GM19455 (cell line): ENCODE measurements at regions not wholly inside any gene's neighbourhood (a gene's known extent, or its start where the extent isn't known, plus 50 kb on each side); places are given as distances from the start of the nearest gene placed in this dataset.
"Not testable (repeated sequence)": the region's sequence is repeated elsewhere in the genome, so short reads cannot be mapped to it uniquely, and the experiment has no call there.

Source experiments
- ATAC-seq: cut with Tn5 transposase; IDR thresholded peaks from one replicate; pipeline ENCODE4 v1.9.1; 2021; ENCODE audit not compliant: unreplicated experiment

GRCh38 chr6:26956078-26956600, 291.4 kb upstream of the PRSS16 start:
- ATAC-seq, result not testable (repeated sequence)

DNA sequence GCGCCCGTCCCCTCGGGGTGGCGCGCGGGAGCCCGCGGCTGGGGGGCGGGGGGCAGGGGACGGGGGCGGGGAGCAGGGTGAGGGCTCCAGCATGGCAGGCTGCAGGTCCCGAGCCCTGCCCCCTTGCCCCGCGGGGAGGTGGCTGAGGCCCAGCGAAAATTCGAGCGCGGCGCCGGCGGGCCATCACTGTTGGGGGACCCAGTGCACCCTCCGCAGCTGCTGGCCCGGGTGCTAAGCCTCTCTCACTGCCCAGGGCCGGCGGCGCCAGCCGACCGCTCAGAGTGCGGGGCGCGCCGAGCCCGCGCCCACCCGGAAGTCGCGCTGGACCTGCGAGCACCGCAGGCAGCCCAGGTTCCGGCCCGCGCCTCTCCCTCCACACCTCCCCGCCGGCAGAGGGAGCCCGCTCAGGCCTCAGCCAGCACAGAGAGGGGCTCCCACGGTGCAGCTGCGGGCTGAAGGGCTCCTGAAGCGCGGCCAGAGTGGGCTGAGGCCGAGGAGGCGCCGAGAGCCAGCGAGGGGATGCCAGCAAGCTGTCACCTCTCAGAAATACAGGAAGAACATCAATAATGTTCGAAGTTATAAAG, 290.8 kb upstream of the PRSS16 start:
- ATAC-seq, result not testable (repeated sequence)

DNA sequence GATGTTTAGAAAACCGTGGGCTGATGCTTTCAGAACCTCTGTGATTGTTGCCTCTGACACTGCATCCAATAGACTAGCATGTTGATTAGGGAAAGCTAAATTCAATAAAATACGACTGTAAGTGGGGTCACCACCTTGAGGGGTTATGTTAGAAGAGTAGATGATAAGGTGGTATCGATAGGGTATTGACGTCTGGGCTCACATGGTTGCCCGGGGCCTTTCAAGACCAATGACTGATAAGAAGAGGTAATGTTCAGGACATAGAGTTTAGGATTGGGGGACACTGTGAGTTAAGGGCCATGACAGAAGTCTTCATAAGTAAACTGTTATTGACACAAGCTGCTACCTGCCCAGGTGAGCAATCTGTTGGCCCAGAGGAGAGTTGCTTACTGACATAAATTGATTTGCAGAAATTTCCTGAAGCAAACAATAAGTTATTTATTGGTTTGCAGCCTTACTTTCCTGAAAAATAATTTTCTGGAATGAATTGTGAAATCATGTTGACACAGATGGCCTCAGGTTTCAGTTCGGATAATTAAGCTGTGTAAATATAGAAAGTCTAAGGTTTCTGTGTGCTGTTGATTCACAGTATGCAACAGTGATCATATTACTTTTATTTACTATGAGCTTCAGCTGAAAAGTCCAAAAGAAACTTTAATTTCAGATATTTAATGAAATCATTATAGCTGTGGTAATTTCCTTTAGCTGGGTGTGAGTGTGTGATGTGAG, 289.9 kb upstream of the PRSS16 start:
- not testable (repeated sequence) for ATAC-seq

DNA sequence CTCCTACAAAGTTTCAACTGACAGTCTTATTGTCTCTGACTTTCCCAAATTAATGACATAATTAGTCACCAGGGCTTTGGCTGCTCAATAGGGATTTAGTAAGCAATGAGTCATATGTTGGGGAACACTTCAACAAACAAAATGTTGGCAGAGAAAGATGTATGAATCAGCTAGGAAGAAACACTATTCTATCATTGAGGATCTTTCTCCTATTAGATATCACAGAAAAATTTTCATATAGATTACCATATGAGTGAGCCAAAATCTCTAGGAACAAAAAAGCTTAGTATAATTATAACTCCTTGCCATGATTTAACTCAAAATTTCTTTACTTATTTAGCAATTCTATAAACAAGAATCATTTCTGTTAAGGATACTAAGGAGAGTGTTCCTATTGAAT, 286.3 kb upstream of the PRSS16 start:
- not testable (repeated sequence) for ATAC-seq

DNA sequence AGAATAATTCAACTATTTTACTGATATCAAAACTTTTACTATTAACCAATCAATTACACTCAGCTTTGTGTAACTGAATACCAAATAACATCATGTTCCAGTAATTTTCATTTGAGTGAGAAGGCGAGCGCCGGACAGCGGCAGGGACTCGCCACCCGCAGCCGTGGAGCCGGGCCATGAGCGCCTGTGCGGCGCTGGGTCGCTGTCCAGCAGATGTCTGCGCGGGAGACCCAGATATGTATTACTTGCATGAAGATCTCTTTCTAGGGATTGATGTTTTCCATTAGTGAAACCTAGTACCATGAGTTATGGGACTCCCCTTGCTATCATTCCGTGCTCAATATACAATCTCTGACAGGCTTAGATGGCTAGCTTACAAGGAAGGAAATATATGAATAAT, 245.1 kb upstream of the PRSS16 start:
- no peak for ATAC-seq

DNA sequence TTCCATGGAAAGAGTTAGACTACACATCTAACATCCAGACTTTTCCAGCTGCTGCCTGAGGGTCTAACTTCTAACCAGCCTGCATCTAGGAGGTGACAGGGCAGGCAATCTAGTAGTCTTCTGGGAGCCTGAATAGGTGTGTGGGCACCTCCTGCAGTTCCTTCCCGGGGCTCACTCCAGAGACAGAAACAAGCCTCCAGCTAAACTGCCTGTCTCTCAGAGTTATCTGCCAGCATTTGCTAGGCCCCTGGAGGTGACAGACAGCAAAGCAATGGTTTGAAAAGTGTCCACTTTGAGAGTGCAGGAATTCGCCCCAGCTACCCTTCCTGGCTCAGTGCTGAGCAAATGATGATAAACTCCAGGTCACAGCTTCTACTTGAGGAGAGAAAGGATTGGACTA, 240.5 kb upstream of the PRSS16 start:
- no peak for ATAC-seq

DNA sequence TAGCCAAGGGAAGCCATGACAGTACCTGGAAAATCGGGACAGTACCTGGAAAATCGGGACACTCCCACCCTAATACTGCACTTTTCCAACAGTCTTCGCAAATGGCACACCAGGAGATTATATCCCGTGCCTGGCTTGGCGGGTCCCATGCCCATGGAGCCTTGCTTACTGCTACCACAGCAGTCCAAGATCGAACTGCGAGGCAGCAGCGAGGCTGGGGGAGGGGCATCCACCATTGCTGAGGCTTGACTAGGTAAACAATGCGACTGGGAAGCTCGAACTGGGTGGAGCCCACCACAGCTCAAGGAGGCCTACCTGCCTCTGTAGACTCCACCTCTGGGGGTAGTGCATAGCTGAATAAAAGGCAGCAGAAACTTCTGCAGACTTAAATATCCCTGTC, 238.9 kb upstream of the PRSS16 start:
- ATAC-seq, result not testable (repeated sequence)

DNA sequence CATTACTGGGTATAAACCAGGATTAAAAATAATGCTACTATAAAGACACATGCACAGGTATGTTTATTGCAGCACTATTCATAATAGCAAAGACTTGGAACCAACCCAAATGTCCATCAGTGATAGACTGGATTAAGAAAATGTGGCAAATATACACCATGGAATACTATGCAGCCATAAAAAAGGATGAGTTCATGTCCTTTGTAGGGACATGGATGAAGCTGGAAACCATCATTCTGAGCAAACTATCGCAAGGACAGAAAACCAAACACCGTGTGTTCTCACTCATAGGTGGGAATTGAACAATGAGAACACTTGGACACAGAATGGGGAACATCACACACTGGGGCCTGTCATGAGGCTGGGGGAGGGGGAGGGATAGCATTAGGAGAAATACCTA, 233.4 kb upstream of the PRSS16 start:
- ATAC-seq, result not testable (repeated sequence)

GRCh38 chr6:27016689-27017088, 230.8 kb upstream of the PRSS16 start:
- no peak for ATAC-seq

DNA sequence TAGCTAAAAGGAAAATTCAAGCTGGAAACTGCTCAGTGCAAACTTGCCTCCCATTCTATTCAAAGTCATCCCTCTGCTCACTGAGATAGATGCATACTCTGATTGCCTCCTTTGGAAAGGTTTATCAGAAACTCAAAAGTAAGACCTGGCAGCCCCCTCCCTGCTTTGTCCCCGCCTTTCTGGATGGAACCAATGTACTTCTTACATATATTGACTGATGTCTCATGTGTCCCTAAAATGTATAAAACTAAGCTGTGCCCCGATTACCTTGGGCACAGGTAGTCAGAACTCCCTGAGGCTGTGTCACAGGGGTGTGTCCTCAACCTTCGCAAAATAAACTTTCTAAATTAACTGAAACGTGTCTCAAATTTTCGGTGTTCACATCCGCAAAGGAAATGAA, 229.1 kb upstream of the PRSS16 start:
- ATAC-seq, result not testable (repeated sequence)

DNA sequence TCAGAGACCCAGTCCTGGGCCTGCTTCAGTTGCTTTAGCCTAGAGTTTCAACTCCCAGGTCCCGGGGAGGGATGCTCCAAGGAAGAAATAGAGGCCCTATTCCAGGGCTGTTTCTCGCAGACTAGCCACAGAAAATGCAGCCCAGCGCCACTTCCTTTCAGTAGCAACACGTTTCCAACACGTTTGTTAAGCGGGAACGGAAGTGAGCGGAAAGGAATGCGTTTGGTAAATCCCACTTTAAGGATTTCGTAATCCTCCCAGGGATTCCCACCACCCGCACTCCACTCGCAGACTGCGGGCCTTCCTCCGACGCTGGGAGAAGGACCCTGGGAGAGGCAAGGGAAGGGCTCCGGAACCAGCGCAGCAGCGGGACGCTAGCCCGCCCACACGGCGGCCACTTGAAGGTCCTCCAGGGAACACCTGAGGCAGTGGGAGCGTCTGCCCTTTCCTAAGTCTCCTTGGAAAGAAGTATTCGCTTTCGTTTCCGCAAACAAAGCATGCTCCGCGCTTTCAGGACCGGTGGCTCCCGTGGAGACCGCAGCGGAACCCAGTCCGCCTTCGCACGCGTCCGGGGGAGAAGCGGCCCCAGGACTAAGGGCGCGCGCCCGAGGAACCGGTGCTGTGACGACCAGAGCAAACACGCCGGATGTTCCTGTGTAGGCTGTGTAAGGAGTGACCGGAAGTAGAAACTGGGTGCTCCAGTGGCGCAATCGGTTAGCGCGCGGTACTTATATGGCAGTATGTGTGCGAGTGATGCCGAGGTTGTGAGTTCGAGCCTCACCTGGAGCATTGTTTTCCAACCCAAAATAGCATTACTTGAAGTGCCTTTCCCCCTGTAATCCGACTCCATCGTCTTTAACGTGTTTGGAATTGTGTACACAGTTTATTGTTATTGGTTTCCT, 227.6 kb upstream of the PRSS16 start:
- no peak for ATAC-seq

- no peak for ATAC-seq
These were observed 227.0 kb upstream of the PRSS16 start for GRCh38 chr6:27020553-27020880.

DNA sequence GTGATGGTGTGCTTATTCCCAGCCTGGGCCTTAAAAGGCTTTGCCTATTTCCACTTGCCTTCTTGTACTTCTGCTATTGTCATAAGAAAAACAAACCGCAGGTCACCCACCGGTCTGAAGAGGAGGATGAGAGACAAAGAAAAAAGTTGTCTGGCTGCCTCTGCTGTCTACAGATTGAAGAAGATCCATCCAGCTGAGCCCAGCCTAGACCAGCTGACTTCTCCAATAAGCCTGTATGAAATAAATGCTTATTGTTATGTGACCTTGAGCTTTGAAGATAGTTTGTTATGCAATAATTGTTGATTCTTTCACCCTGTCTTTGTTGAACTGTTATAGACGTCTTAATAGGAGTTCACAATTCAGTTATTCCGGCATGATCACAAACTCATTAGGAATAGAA, 223.8 kb upstream of the PRSS16 start:
- ATAC-seq, result no peak

- ATAC-seq, result no peak
These were observed 222.2 kb upstream of the PRSS16 start for GRCh38 chr6:27025351-27025750.

- ATAC-seq, result no peak
These were observed 221.1 kb upstream of the PRSS16 start for GRCh38 chr6:27026361-27026760.

DNA sequence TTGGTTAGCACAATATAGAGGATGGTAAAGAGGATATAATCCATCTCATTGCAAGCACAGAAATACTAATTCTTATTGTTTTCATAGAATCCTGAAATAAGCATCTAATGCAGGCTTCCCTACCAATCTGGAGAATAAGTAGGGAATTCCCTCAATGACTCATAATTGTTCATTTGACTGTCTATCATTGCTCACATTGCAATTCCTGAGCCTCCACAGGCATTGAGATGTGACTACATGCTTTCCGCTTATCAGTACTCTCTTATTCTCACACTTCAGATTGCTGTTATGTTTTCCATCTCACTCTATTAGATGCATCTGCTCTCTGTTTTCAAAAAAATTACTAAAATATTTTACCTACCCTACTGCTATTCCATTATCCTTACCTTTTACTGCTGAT, 216.2 kb upstream of the PRSS16 start:
- no peak for ATAC-seq

GRCh38 chr6:27038498-27038897, 209.0 kb upstream of the PRSS16 start:
- ATAC-seq, result no peak

GRCh38 chr6:27040244-27041042, 207.1 kb upstream of the PRSS16 start:
- no peak for ATAC-seq

GRCh38 chr6:27043244-27043643, 204.3 kb upstream of the PRSS16 start:
- no peak for ATAC-seq

DNA sequence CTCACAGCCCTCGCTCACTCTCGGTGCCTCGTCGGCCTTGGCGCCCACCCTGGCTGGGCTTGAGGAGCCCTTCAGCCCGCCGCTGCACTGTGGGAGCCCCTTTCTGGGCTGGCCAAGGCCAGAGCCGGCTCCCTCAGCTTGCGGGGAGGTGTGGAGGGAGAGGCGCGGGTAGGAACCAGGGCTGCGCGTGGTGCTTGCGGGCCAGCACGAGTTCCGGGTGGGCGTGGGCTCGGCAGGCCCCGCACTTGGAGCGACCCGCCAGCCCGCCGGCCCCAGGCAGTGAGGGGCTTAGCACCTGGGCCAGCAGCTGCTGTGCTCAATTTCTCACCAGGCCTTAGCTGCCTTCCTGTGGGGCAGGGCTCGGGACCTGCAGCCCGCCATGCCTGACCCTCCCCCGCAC, 202.4 kb upstream of the PRSS16 start:
- ATAC-seq, result not testable (repeated sequence)

- ATAC-seq, result not testable (repeated sequence)
These were observed 199.8 kb upstream of the PRSS16 start for GRCh38 chr6:27047725-27048124.
